NCI-H524 treated with DMSO at 0.1 percent for 48 hours (cell line): ENCODE measurements at regions not wholly inside any gene's neighbourhood (a gene's known extent, or its start where the extent isn't known, plus 50 kb on each side); places are given as distances from the start of the nearest gene placed in this dataset.
A peak's percentile ranks its signal among the peaks of the same experiment; 100 is the strongest.
"Not testable (repeated sequence)": the region's sequence is repeated elsewhere in the genome, so short reads cannot be mapped to it uniquely, and the experiment has no call there.

Experiments used
- DNase-seq: peaks from one replicate; lab custom pipeline; 2025; lab: John Stamatoyannopoulos, UW

DNA sequence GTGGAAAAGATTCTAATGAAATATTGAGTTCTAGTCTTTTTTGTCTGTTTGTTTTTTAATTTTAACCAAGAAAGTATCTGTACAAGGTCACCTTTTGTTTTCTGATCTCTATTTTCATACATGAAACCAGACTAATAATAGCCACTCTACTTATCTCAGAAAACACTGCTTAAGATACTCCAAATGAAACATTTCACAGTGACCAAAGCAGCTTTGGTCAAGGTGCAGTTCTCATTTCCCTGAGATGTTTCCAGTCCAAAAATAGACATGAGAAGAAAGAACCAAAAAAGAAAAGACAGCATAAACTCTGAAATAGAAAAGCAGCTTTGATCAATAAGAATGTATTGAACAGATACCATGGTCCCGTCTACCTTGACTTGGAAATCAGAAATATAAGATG is 782.8 kb downstream of the RAB28 start:
- DNase-seq = no peak

DNA sequence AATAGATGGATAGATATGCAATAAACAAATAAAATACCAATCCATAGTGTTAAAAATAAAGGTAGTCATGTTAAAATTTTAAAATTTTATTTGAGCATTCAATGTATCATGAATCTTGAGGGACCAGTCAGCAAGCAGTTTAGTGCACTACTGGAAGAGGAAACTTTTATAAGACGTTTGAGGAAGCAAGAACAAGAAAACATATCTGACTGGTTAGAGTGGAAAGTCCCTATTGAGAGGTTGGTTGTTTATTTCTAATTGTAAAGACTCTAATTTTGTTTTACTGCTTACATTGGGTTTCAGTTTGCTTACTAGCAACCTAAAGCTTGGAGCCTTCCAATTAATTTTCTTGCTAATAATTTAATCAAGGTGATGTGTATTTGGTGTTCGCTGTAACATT is 786.2 kb downstream of the RAB28 start:
- no peak for DNase-seq

DNA sequence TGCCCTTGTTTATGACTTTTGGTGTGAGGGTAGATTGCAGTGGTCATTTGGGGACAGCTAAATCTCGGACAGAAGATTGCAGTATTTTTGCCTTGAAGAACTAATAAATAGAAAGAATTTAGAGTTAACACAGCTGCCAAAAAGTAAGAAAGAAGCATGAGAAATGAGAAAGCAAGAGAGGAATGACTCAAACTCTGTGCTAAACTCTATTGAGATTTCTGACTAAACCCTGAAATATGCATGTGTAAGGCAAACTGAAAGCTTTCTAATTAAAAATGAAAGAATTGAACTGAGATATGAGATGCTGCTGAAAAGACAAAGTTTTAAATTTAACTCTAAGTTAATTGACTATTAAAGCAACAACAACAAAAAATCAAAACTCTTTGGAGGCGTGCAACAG is 791.3 kb downstream of the RAB28 start:
- DNase-seq = no peak

DNA sequence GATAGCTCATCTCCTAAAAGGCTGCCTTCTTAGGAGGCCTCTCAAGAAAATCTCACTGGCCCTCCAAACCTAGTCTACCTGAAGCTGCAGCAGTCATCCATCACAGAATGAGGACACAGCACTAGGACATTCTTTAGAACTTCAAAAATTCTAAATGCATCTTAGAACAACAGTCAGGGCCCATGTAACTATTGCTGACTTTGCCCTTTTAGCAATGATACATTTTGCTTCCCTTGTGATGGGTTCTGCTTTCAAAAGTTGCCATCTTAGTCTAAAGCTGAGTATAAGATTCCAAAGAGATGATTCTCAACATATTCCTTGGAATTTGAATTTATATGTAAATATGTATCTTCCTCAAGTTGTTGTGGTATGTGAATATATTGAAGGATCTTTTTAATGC is 793.0 kb downstream of the RAB28 start:
- DNase-seq = no peak

DNA sequence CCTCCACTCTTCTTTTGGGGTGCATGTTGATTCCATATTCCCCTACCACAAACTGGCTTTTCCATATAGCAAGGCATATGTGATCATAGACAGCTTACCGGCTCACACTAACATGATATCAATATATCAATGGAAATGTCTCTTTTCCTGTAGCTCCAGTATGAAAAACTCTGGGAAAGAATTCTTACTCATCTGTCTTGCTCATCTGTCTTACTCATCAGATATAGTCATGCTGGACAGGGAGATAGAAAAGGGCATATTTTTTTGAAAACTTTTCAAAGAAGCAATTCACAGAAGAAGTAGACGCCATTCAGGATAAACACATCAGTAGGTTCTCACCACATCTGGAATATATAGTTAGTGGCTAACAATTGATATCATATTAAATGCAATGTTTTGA is 794.7 kb downstream of the RAB28 start:
- DNase-seq = no peak

DNA sequence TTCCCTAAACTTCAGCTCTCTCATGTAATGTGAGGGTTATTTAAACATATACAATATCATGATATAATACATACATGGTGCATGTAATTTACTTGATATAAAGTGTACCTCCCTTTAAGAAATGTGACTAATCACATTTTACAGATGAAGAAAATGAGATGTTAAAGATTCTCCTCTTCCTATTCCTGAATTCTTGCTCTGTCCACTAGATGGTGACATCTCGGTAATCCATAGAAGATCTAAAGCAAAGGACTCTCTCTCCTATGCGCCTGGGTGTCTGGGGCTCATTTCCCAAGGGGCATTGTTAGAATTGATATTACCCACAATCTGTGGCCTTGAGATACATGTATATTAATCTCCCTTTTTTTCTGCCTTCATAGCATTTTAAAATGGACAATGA is 804.9 kb downstream of the RAB28 start:
- DNase-seq = no peak

DNA sequence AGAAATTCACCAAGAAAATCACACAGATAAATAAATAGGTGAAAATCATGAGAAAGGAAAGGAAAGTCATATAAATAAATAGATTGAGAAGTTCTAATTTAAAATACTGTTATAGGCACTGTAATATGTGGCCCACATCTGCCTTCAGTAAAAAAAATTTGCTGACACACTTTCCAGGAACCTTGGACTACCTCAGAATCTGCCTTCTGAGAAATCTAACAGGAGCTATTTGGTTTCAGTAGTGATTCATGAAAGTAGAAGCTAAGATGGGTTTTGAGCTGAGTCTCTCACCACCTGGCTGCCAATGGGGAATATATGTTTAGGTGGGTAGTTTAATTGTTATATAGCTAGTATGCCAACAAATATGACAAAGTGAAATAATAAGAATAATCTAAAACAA is 810.0 kb downstream of the RAB28 start:
- DNase-seq = no peak

DNA sequence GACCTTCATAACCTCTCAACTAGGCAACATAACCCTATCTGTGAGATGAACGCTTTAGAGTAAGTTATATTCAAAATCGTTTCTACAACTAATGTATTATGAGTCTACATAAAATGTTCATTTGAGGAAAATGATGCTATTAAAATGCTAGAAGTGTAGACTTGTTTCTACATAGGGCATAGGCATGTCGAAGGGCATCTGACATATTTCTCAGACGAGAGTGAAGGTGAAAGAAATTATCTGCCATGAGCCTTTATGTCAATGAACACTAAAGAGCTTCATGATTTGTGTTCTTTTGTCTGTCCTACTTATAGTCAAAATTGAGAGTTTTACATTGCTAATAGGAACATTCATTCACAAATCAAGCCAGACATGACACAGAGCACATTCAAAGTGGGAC is 811.8 kb downstream of the RAB28 start:
- no peak for DNase-seq

DNA sequence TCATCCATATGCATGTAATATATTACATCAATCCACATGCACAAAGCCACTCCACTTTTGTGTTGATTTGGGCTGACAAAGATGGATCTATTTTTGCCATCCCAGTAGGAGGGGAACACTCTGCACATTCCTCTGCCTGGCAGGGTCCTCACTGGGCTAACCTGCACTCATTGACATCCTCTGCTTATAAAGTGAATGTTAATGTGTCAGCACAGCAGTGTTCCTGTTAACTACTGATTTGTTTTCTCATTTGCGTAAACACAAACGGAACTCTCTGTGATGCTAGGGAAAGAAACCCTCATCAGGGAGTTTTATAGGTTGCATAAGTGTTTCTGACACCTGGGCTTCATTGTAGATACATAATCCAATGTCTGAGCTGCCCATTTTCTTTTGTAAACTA is 826.0 kb downstream of the RAB28 start:
- DNase-seq = no peak

DNA sequence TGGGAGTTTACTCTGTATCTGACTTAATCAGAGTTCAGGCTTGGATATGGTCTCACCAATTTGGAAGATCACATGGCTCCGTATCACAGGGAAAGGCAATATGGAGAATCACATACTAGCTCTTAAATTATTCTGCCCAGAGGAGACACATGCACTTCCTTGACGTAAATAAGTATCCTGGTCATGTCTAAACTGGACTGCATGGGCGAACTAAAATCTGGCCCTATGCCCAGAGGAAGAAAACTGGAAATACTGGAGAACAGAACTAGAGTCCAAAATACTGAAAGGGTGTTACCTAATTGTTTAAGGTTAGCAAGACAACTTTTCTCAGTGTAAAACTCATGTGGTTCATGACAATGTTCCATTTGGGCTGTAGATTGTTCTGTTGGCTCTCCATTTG is 832.3 kb downstream of the RAB28 start:
- DNase-seq = no peak

DNA sequence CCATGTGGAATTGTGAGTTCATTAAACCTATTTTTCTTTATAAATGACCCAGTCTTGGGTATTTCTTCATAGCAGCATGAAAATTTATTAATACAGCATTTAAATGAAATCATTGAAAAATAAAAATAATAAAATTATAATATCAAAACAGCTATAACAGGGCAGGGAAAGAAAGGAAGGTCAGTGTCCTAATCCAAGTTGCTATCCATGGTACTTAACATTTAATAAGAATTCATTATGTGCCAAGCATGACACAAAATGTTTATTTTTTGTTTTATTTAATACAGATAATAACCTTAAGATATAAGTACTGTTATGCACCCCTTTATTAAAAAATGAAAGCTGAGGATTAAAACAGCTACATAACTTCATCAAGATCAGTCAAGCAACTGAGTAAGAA is 838.4 kb downstream of the RAB28 start:
- no peak for DNase-seq

DNA sequence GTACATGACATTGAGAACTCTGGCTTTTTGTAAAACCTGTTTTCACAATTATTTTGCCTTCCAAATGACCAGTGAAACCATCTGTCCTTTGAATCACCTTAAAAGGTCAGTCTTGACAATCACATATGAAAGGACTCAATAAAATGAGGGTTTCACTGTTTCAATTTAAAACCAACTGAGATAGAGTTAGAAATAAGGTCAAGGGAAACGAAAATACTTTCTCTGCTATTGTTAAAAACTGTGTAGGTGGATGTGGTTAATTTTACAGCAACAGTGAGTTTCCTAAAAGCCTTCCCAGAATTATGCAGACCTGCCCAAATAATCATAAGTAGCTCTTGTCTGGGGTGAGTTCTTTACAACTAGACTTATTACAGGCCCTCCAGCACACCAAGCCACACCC is 839.9 kb downstream of the RAB28 start:
- DNase-seq = no peak

DNA sequence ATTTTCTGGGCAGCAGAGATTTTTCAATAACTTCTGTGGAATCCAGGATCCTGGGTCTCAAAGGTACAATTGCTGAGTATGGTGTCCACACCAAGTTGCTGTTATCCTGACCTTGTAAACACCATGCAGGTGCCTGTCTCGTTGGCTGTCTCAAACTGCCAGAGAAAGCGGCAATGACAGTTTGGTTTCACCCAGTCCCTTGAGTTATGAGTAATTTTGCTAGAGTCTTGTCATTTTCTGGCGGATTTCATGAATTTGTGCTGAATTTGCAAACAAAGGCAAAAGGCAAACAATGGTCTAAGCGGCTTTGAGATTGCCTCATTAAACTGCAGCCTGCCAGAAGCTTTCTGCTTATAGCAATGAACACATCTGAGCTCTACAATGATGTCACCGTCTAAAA is 847.9 kb downstream of the RAB28 start:
- no peak for DNase-seq

DNA sequence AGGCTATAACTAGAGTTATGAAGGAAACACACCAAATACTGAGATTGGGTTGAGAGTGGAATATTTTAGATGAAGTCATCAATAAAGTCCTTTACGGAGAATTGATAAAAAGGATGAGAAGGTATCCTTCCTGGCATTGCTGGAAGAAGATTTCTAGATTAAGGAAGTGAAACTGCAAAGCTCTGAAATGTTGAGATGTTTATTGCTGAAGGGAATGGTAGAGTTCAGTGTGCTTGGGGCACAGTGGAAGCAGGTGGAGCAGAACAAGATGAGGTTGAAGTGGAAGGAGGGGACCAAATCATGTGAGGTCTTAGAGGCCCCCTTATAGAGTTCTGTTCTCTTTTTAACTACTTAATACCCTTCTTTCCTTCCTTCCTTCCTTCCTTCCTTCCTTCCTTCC is 848.5 kb downstream of the RAB28 start:
- DNase-seq = no peak

DNA sequence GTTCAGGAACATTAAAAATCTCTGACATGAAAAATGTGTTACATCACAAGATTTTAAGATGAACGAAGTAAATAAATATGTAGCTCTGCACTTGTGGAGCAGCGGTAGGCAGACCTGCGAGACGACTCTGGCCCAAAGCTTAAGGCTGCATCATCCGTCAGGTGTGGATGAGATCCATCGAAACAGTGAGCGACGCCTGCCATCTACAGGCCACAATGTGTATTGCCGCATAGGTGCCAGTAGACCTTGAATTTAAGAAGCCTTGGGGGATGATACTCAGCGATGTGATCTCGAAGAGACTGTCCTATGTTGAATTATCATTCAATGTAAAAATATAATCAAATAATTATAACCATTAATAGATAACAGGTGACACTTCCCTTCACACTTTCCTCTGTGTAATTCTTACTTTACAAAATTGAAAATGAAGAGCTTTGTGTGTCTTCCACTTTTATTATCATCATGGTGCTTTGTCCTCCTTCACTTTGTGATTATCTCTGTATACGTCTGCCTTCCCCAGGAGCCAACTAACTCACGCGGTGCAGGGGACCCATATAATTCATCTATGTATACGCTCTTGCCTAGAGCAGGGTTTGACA is 851.0 kb downstream of the RAB28 start:
- DNase-seq = peak; percentile 39

DNA sequence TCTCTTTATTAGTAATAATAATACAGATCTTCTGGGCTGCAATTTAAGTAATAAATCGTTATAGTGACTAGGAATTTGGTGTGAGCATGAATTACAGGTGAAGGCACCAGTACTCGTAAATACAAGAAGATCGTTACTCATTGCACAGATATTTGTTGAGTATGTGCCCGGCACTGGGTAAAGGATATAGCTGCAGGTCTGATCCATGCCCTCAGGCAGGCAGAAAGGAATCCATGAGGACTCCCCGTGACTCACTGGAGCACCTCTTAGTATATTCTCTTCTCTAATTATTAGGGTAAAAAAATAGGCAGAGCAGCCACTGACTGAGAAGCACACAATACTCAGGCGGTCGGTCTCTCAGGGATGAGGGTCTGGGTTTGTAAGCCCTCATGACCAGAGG is 868.3 kb downstream of the RAB28 start:
- DNase-seq = no peak

DNA sequence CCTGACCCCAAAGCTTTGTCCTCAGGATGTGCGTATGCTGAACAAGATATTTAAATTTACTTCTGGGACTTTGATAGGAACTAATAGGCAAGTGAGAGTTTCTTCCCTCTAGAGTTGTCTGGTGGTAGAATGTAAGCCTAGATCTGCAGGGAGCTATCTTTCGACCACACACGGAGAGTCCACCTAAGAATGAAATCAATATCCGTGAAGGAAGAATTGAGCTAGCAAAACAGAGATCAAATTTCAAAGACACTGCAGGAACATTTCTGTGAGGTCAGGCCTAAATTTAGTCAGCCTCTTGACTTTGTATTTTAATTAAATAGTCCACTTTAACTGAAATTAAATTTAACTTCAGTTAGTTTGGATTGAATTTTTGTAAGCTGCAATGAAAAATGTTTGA is 871.3 kb downstream of the RAB28 start:
- no peak for DNase-seq

DNA sequence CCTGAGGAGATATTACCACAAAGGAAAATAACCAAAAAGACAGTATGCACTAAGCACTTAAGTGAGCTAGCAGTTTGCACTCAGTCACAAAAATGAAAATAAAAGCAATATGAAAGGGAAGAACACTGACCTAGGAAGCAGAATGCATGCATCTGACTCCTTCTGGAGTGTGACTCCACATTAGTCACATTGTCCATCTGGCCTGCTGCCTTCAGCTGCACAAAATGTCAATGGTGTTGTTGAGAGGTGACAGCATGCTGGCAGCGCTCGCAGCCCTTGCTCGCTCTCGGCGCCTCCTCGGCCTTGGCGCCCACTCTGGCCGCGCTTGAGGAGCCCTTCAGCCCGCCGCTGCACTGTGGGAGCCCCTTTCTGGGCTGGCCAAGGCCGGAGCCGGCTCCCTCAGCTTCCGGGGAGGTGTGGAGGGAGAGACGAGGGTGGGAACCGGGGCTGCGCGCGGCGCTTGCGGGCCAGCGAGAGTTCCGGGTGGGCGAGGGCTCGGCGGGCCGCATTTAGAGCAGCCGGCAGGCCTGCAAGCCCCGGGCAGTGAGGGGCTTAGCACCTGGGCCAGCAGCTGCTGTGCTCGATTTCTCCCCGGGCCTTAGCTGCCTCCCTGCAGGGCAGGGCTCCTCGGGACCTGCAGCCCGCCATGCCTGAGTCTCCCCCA is 874.8 kb downstream of the RAB28 start:
- not testable (repeated sequence) for DNase-seq

DNA sequence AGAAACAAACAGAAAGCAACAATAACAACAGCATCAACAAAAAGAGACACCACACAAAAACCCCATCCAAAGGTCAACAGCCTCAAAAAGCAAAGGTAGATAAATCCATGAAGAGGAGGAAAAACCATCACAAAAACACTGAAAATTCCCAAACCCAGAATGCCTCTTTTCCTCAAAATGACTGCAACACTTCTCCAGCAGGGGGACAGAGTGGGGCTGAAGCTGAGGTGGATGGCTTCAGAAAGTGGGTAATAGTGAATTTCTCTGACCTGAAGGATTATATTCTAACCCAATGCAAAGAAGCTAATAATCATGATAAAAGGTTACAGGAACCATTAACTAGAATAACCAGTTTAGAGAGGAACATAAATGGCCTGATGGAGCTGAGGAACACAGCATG is 888.2 kb downstream of the RAB28 start:
- DNase-seq = no peak

DNA sequence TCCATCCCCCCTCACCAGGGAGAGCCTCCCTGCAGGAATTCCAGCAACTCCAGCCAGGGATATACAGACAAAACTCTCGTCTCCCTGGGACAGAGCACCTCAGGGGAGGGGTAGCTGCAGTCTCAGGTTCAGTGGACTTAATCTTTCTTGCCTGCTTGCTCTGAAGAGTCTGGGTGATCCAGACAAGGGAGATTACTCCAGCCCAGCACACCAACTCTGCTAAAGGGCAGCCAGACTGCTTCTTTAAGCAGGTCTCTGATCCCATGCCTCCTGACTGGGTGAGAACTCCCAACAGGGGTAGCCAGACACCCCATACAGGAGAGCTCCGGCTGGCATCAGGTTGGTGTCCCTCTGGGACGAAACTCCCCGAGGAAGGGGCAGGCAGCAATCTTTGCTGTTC is 888.7 kb downstream of the RAB28 start:
- no peak for DNase-seq

DNA sequence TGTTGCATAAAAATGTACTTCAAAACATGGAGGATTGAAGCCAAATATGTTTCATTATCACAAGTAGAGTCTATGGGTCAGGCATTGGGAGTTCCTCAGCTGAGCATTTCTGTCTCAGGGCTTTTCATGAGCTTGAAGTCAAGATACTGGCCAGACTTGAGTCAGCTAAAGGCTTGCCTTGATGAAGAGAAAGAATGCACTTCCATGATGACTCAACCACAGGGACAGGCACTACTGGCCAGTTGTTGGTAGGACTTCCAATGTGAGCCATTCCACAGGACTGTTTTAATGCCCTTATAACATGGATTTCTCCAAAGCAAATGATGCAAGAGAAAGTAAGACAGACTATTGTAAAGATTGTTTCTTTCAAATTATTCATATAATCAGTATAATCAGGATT is 895.6 kb downstream of the RAB28 start:
- DNase-seq = no peak

DNA sequence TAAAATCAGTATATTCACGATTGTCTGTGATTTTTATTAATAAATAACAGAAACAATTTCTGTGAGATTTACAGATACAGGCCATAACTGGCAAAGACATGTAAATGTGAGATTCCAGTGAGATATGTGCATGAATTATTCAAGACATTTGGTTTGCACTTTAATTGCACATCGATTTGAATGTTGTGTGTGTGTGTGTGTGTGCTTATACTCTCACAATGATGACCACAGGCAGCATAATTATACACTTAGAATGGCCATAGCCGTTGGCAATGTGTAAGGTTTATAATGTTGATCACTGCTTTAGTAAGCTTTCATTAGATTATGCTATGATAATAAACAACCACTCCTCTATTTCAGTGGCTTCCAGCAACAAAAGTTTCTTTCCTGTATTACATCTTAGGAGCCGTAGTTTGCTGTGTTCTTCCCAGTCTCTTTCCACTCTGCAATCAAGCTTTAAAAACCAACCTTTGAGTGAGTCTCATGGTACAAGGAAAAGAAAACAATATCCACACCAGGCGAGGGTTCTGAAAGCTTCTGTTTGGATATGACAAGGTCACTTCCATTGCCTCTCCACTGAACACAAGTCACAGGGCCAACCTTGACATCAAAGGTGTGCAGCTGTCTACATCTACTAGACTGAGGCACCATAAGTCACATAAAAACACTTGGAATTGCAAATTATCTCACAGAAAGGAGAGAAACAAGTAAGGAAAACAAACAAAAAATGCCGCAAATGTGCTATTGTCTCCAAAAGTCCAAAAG is 897.7 kb downstream of the RAB28 start:
- DNase-seq = no peak

DNA sequence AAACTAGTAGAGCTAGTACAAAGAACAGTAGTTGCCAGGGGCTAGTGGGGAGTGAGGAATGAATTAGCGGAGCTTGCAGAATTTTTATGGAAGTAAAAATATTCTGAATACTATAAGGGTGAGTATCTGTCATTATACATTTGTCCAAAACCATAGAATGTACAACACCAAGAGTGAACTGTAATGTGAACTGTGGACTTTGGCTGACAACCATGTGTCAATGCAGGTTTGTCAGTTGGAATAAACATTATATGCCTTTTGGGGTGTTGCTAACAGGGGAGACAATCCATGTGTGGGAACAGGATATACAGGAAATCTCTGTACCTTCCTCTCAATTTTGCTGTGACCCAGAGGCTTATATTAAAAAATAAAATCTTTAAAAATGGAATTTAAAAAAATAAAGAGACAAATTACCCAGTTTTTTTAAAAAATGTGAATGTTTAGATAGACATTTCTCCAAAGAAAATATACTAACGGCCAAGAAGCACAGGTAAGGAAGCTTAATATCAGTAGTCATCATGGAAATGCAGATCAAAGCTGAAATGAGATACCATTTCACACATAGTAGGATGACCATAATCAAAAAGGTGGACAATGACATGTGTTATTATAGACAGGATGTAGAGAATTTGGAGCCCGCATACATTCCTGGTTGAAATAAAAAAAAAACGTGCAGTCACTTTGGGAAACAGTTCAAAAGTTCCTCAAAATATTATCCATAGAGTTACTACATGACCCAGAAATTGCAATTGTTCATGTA is 899.8 kb downstream of the RAB28 start:
- no peak for DNase-seq
